NCI-H2171 treated with DMSO at 0.1 percent for 48 hours (cell line): ENCODE measurements at regions not wholly inside any gene's neighbourhood (a gene's known extent, or its start where the extent isn't known, plus 50 kb on each side); places are given as distances from the start of the nearest gene placed in this dataset.
A peak's percentile ranks its signal among the peaks of the same experiment; 100 is the strongest.
"Not testable (repeated sequence)": the region's sequence is repeated elsewhere in the genome, so short reads cannot be mapped to it uniquely, and the experiment has no call there.

Source experiments
- DNase-seq: peaks from one replicate; lab custom pipeline; 2025; lab: John Stamatoyannopoulos, UW

DNA sequence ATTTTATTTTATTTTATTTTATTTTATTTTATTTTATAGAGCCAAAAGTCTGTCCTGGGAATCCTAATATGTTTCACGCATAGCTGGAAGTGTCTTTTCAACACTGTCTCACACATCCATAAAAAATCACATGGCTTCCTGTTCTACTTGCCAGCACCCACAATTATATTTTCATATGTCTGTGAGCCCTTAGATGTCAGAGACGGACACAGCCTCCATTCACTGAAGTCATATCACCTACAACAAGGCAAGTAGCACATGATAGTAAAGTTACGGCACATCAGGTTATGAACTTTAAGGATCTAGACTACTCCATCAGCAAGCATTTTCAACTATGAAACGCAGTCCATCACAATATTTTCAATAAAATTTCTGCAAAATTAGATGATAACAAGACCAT lies 168.4 kb downstream of the ZIC4 start:
- no peak for DNase-seq

GRCh38 chr3:147231980-147232379 lies 174.4 kb downstream of the ZIC4 start:
- DNase-seq, result not testable (repeated sequence)

DNA sequence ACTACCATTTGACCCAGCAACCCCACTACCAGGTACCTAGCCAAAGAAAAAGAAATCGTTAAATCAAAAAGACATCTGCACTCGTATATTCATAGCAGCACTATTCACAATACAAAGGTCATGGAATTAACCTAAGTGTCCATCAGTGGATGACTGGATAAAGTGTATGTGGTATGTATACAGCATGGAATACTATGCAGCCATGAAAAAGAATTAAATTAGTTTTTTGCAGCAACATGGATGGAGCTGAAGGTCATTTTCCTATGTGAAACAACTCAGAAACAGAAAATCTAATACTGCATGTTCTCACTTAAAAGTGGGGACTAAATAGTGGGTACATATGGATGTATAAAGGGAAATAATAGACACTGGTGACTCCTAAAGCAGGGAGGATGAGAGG lies 175.2 kb downstream of the ZIC4 start:
- DNase-seq, result no peak

- DNase-seq, result no peak
Measured at GRCh38 chr3:147222291-147222690, 184.1 kb downstream of the ZIC4 start.

DNA sequence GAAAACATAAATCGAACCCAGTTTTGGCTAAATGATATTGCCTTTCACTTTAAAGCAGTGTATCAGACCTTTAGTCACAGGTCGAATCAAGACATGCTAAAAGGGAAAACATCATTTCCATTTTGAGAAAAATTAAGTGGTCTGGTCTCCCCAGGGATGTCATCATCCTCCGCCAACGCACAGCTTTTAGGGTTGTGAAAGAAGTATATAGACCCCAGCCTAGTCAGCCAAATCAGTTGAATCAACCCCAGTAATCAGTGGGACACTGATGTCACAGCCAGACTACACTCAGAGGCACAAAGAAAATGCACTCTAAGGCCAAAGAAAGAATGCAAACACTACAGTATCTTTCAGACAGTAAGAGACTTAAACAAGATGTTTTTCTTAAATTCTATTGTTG lies 187.4 kb downstream of the ZIC4 start:
- DNase-seq, result no peak

GRCh38 chr3:147216143-147216673 lies 190.1 kb downstream of the ZIC4 start:
- no peak for DNase-seq

GRCh38 chr3:147215660-147216059 lies 190.7 kb downstream of the ZIC4 start:
- DNase-seq, result no peak

DNA sequence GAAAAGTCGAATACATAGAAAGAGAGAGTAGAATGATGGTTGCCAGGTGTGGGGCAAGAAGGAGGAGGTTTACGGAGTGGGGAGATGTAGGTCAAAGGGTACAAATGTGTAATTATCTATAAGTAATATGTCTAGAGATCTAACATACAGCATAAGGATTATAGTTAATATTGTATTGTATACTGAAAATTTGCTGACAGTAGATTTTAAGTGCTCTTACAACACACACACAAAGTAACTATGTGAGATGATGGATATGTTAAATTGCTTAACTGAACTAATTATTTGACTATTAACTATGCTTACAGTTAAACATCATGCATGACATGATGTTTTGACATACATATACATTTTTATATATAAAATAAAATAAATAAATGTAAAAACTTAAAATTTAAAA lies 192.7 kb downstream of the ZIC4 start:
- DNase-seq, result no peak

DNA sequence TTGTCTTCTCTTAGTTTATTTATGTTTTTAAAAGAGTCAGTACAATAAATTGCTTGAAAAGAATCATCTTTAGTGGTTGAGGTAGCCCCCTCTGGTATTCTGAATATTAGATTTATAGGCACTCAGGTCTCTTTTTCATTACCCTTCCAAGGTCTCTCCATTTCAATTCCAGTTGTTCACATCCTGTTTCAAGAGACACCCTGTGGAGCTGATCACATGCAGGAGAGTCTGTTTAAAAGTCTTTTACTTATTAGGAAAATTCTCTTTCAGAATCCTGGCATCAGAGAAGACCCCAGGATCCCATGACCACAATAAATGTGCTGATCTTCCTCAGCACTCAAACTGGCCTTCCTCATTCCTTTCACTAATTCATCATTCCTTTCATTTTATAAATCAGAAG lies 195.7 kb downstream of the ZIC4 start:
- DNase-seq, result no peak

DNA sequence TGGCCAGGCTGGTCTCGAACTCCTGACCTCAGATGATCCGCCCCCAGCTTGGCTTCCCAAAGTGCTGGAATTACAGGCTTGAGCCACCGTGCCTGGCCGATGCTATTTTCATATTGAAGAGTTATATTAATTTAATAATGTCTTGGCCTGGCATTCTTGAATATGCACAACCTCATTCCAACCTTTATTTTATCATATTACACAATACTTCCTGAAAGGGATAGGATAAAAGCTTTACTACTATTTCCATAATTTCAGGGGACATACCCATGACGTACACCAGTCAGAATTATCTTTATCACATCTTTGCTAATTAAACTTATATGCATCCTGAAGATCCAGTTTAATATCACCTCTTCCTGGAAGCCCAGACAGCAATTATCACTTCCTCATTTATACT lies 205.3 kb downstream of the ZIC4 start:
- DNase-seq, result no peak

DNA sequence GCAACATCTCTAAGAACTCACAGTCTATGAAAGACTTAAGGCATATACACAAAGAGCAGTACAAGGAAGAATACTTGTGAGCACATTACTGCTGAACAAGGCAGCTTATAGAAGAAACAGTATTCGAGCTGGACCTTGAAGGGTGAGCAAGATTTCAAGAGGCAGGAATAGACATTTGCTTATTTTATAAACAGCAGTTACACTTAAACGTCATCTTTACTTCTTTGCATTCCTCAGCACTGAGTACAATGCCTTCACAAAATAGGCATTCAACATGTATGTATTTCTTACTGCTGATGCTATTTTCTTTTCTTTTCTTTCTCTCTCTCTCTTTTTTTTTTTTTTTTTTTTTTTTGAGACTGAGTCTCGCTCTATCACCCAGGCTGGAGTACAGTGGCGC lies 205.8 kb downstream of the ZIC4 start:
- no peak for DNase-seq

GRCh38 chr3:147197739-147198138 lies 208.6 kb downstream of the ZIC4 start:
- no peak for DNase-seq

GRCh38 chr3:147195887-147196286 lies 210.5 kb downstream of the ZIC4 start:
- no peak for DNase-seq

DNA sequence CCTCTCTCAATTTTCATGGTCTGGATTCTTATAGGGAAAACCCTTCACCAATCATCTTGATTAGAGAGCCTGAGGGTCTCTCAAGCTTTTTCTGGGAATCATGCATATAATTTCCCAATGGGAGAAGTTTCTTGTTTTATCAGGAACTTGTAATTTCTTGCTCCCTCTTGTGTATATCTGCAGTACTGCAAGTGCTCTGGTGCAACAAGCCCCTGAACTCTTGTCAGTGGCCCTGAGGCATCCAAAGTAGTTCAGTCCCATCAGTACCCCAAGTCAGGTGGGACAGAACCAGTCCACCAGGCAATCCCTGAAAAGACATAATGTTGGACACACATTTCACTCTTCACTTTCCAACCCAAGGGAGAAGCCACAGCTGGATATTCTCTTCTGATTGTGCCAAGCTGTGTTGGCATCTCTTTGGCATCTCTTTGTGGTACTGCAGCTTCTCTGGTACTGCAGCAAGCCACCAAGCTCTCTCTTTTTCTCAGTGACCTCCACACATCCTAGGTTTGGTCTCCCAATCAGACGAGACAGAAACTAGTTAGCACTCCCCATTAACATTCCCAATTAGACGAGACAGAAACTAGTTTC lies 214.5 kb downstream of the ZIC4 start:
- peak; percentile 60 for DNase-seq

GRCh38 chr3:147189016-147189415 lies 217.3 kb downstream of the ZIC4 start:
- no peak for DNase-seq

DNA sequence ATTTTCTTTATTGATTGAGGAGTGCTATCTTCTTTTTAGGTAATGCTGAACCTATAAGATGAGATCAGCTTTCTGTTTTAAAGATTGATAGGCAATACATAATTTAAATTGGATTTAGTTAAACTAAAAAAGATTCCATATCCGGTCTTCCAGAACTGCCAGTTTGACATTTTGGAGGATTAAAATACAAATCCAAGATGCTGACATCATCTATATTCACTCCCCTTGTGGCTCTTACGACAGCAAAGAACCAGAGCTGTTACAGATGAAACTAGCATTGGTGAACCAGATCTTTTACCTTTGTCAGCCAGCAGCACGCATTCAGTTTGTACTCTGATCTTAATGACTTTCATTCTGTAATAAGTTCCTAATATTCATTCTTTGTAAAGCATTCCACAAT lies 218.7 kb downstream of the ZIC4 start:
- DNase-seq, result no peak

DNA sequence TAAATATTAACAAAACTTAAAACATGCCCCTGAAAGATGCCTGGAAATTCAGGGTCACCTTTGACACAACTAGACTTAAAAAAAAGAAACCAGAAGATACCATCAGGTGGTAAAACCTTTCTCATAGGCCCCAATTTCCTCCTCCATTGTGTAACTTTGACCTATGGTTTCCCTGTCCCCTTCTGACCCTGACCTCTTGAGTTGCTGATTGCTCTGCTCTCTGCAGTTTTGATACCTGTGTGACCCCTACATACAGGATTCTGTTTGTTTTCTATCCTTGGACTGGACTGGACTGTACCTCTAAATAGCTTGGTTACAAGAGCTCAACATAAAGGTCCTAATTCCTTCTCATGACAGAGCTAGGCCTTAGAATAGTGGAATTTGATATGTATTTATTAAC lies 220.6 kb downstream of the ZIC4 start:
- no peak for DNase-seq

DNA sequence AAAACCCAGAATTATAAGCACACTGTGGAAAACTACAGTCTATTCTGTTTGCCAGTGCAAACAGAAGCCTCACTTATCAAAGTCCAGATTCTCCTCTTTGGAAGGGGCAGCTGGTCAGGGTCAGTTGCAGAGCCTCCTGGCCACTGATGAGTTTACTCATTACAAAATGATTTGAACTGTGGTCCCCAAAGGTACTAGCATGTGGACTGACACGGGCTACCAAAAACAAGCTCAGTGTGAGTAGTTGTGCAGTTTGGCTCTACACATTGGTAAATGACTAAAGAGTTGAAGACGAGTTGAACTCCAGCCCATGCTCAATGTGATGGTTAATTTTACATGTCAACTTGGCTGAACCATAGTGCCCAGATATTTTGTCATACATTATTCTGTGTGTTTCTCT lies 221.5 kb downstream of the ZIC4 start:
- DNase-seq, result no peak

- no peak for DNase-seq
Measured at GRCh38 chr3:147173257-147173656, 233.1 kb downstream of the ZIC4 start.

- DNase-seq, result no peak
Measured at GRCh38 chr3:147162743-147163142, 243.6 kb downstream of the ZIC4 start.

DNA sequence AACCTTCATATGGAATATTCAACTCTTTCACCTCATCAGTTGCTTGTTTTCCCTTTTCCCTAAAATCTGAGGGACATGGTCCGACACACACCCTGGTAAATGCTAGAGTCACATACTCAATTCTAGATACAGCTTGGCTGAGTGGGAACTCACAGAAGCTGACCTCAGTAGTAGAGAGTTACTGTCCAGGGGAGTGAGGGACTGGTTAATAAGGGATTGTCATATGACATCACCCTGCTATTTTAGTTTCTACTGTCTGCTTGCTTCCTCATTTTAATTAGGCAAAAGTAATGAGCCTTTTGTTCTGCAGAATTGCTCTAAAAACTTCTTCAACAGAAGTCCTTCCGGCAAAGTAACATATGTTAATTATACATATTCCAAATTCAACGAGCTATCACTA lies 244.5 kb downstream of the ZIC4 start:
- no peak for DNase-seq

DNA sequence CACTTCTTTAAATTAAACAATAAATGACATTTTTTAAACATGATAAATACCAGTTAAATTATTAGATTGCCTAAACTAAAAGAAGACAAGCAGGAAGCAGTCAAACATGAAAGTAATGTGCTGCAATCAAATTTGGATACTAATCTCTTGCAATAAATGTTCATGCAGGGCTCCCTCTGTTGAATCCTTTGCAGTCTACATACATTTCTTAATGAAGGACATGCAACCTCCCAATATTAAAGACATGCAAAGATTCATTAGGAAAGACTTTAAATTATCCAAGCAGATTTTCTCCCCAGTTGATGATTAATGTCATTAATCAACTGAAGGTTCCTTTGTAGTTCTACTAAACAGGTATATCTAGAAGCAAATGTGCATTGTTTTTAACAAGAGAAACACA lies 245.4 kb downstream of the ZIC4 start:
- DNase-seq, result no peak

DNA sequence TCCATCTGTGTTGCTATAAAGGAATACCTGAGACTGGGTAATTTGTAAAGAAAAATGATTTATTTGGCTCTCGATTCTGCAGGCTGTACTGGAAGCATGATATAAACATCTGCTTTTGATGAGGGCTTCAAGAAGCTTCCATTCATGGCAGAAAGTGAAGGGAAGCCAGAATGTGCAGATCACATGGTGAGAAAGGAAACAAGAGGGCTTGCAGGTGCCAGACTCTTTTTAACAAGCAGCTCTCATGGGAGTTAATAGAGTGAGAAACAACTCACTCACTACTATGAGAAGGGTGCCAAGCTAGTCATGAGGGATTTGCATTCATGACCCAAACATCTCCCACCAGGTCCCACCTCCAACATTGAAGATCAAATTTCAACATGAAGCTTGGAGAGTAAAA lies 247.2 kb downstream of the ZIC4 start:
- peak; percentile 48 for DNase-seq

DNA sequence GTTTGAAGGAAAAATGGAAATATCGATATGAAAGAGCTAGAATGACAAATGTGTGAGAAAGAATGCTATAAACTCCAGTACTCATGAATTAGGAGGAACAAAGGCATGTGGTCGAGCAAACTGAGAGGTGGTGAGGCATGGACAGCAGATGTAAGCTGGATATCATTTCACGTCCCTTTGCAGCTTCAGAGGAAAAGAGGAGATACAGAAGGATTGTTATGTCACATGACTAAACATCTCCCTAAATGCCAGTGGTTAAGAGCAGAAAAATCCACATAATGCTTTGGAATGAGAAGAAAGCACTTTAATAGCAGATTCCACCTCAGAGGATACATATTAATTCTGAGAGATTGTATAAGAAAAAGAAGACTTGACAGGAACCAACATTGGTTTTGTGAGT lies 248.7 kb downstream of the ZIC4 start:
- DNase-seq, result no peak

- DNase-seq, result not testable (repeated sequence)
Measured at GRCh38 chr3:147154988-147155387, 251.4 kb downstream of the ZIC4 start.
